Right forelimb (tissue), 1 donor: ENCODE measurements at regions not wholly inside any gene's neighbourhood (a gene's known extent, or its start where the extent isn't known, plus 50 kb on each side); places are given as distances from the start of the nearest gene placed in this dataset.
"Not testable (repeated sequence)": the region's sequence is repeated elsewhere in the genome, so short reads cannot be mapped to it uniquely, and the experiment has no call there.

ENCODE experiments used
- DNase-seq: peaks from one replicate; pipeline ENCODE4 v3.0.0-alpha.2; 2018

GRCh38 chr22:22717664-22718063 is 73.2 kb downstream of the GGTLC2 start:
- no peak for DNase-seq

GRCh38 chr22:22720201-22720723 is 75.8 kb downstream of the GGTLC2 start:
- no peak for DNase-seq

- no peak for DNase-seq
These were observed 76.4 kb downstream of the GGTLC2 start for GRCh38 chr22:22720724-22721261.

GRCh38 chr22:22721681-22722354 is 77.4 kb downstream of the GGTLC2 start:
- no peak for DNase-seq

GRCh38 chr22:22728382-22728781 is 84.0 kb downstream of the GGTLC2 start:
- no peak for DNase-seq

GRCh38 chr22:22730655-22731373 is 86.4 kb downstream of the GGTLC2 start:
- no peak for DNase-seq

- DNase-seq = no peak
These were observed 86.9 kb downstream of the GGTLC2 start for GRCh38 chr22:22731374-22731676.

- DNase-seq = not testable (repeated sequence)
These were observed 88.6 kb downstream of the GGTLC2 start for GRCh38 chr22:22733006-22733405.

GRCh38 chr22:22733881-22734373 is 89.5 kb downstream of the GGTLC2 start:
- DNase-seq = no peak

- not testable (repeated sequence) for DNase-seq
These were observed 90.2 kb downstream of the GGTLC2 start for GRCh38 chr22:22734395-22735272.

GRCh38 chr22:22735276-22735675 is 90.9 kb downstream of the GGTLC2 start:
- DNase-seq = not testable (repeated sequence)

- no peak for DNase-seq
These were observed 91.5 kb downstream of the GGTLC2 start for GRCh38 chr22:22735695-22736611.

GRCh38 chr22:22737590-22737989 is 93.2 kb downstream of the GGTLC2 start:
- no peak for DNase-seq

- no peak for DNase-seq
These were observed 94.7 kb downstream of the GGTLC2 start for GRCh38 chr22:22738959-22739585.

- no peak for DNase-seq
These were observed 96.3 kb downstream of the GGTLC2 start for GRCh38 chr22:22740560-22741276.

GRCh38 chr22:22741843-22742242 is 97.4 kb downstream of the GGTLC2 start:
- no peak for DNase-seq

- no peak for DNase-seq
These were observed 98.2 kb downstream of the GGTLC2 start for GRCh38 chr22:22742641-22743040.

GRCh38 chr22:22743128-22743760 is 98.8 kb downstream of the GGTLC2 start:
- DNase-seq = no peak

- no peak for DNase-seq
These were observed 100.2 kb downstream of the GGTLC2 start for GRCh38 chr22:22744412-22745224.
